Gastroesophageal sphincter (tissue), 4 donors: ENCODE measurements at regions not wholly inside any gene's neighbourhood (a gene's known extent, or its start where the extent isn't known, plus 50 kb on each side); places are given as distances from the start of the nearest gene placed in this dataset.

Experiments used
- ATAC-seq: fragments of 150-250 bp; one replicate; pipeline ENCODE4 v1.9.1; 2016; ENCODE audit warnings: mild to moderate bottlenecking, moderate library complexity
- H3K27ac ChIP-seq, 4 donors: fragments of 200-600 bp; sonication (generic) in 3 of 4; 1 replicate in 3 of 4; 2 replicates in 1 of 4; pipeline ENCODE4 v1.5.1; 2016 to 2019
- H3K27me3 ChIP-seq: fragments of 200-600 bp; sonication (generic); one replicate; pipeline ENCODE4 v1.5.1; 2019
- H3K36me3 ChIP-seq, 2 donors: fragments of 200-600 bp; sonication (generic); one replicate each; pipeline ENCODE4 v1.5.1; 2019; ENCODE audit warnings: control low read depth in 1 of 2
- H3K4me1 ChIP-seq, 3 donors: fragments of 200-600 bp; sonication (generic); 1 replicate in 2 of 3; 2 replicates in 1 of 3; pipeline ENCODE4 v1.5.1; 2016 to 2019; ENCODE audit warnings: control low read depth in 2 of 3
- H3K4me3 ChIP-seq, 2 donors: fragments of 200-600 bp; sonication (generic); one replicate each; pipeline ENCODE4 v1.5.1; 2019; ENCODE audit warnings: mild to moderate bottlenecking in 1 of 2, moderate library complexity in 1 of 2
- H3K9me3 ChIP-seq, 3 donors: fragments of 200-600 bp; sonication (generic); one replicate each; pipeline ENCODE4 v1.5.1; 2017 to 2019; ENCODE audit warnings: control low read depth in 2 of 3
- EP300 ChIP-seq: sonication (generic); formaldehyde crosslinking; IDR thresholded peaks from one replicate; pipeline ENCODE4 v1.6.1; 2017; ENCODE audit warnings: antibody characterized with exemption, mild to moderate bottlenecking
- POLR2A ChIP-seq, 2 donors: fragments of 450-650 bp; IDR thresholded peaks; one replicate each; pipeline ENCODE4 v1.6.1; 2017; ENCODE audit warnings: antibody characterized with exemption in 2 of 2, mild to moderate bottlenecking in 2 of 2, moderate library complexity in 1 of 2
- POLR2AphosphoS5 ChIP-seq: sonication (generic); formaldehyde crosslinking; IDR thresholded peaks from one replicate; pipeline ENCODE4 v1.6.1; 2017; ENCODE audit warnings: antibody characterized with exemption
- WGBS, 2 donors: methylation state at CpG; one replicate each; pipeline ENCODE4 v1.1.5; 2018; ENCODE audit warnings: low coverage in 1 of 2; 5-methylcytosine and 5-hydroxymethylcytosine counted together
- TF ChIP-seq, protein P1 (sequence below), 4 experiments: fragments of 200-600 bp in 2 of 4; fragments of 450-650 bp in 2 of 4; sonication (generic) in 1 of 4; IDR thresholded peaks; one replicate each; pipeline ENCODE4 v1.5.1; 2017 to 2019; ENCODE audit warnings: antibody characterized with exemption in 4 of 4, mild to moderate bottlenecking in 2 of 4, moderate library complexity in 2 of 4

- ATAC-seq = no peak
- no peaks in the 10 kb centered on the region for H3K27me3 ChIP-seq
- H3K4me3 ChIP-seq = no peak overlapping the region
- H3K4me1 ChIP-seq = peaks cover 0 to 13% (median 0%) of the 10 kb centered on the region in 3 donors
- TF ChIP-seq POLR2AphosphoS5 (no peak), EP300 (no peak), POLR2A (IDR thresholded peaks at IDR 0.05) (no peak)
- TF ChIP-seq, protein P1, sequence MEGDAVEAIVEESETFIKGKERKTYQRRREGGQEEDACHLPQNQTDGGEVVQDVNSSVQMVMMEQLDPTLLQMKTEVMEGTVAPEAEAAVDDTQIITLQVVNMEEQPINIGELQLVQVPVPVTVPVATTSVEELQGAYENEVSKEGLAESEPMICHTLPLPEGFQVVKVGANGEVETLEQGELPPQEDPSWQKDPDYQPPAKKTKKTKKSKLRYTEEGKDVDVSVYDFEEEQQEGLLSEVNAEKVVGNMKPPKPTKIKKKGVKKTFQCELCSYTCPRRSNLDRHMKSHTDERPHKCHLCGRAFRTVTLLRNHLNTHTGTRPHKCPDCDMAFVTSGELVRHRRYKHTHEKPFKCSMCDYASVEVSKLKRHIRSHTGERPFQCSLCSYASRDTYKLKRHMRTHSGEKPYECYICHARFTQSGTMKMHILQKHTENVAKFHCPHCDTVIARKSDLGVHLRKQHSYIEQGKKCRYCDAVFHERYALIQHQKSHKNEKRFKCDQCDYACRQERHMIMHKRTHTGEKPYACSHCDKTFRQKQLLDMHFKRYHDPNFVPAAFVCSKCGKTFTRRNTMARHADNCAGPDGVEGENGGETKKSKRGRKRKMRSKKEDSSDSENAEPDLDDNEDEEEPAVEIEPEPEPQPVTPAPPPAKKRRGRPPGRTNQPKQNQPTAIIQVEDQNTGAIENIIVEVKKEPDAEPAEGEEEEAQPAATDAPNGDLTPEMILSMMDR (IDR thresholded peaks at IDR 0.05) = no peak
- 26 to 29% methylated on average over 1 of the region's 1 CpG for WGBS, 2 donors
- no peak overlapping the region for H3K27ac ChIP-seq
- no peaks in the 10 kb centered on the region for H3K9me3 ChIP-seq
- no peaks in the 10 kb centered on the region for H3K36me3 ChIP-seq
These were observed 454.9 kb upstream of the JARID2 start for GRCh38 chr6:14790976-14791375.

GRCh38 chr6:14791526-14791925 lies 454.3 kb upstream of the JARID2 start:
- ATAC-seq = no peak
- no peaks in the 10 kb centered on the region for H3K36me3 ChIP-seq
- TF ChIP-seq EP300 = no peak
- no peak for TF ChIP-seq POLR2AphosphoS5
- TF ChIP-seq, protein P1 (IDR thresholded peaks at IDR 0.05) = no peak
- TF ChIP-seq POLR2A (IDR thresholded peaks at IDR 0.05) = no peak
- H3K4me3 ChIP-seq = no peak overlapping the region
- 68 to 95% methylated on average over 2 of the region's 2 CpGs for WGBS, 2 donors
- H3K9me3 ChIP-seq = no peaks in the 10 kb centered on the region
- H3K4me1 ChIP-seq = peaks cover 0 to 13% (median 0%) of the 10 kb centered on the region in 3 donors
- no peaks in the 10 kb centered on the region for H3K27me3 ChIP-seq
- H3K27ac ChIP-seq = no peak overlapping the region

DNA sequence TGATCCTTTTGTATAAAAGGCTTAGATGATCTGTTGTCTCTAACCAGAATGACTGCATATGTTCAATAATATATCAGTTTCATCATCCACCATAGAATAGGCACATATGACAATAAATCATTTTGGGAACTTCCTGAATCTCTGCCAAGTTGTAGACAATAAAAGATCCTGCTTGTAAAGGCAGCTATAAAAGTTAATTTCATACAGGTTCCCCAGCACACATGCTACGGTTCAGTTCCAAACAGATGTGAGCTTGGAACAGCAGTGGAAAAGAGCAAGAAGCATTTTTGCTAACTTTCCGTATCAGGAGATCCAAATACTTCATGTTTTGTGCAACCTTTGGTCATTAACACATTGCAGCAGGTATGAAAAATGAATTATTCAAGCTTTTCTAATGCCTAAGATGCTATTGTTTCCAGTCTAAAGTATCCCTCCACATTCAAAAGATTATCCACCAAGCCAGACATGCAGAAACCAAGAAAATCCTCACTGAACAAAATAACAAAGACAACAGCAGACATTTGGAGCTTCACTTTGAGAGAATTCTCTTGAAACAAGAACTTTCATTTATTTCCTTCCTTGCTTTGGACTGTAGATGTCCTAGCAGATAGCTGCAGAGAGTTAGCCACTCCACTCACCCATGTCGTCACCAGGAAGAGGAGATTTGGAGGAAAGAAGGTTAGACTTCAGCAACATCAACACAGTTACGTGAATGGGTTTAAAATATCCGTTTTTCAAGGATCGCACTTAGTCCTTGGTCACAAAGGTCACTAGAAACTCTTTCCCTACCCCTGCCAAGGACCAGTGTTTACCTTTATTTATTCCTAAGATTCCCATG lies 453.5 kb upstream of the JARID2 start:
- H3K4me1 ChIP-seq = peaks cover 0 to 13% (median 0%) of the 10 kb centered on the region in 3 donors
- no peak overlapping the region for H3K4me3 ChIP-seq
- H3K9me3 ChIP-seq = no peaks in the 10 kb centered on the region
- no peak for ATAC-seq
- WGBS, 2 donors = 77 to 80% methylated on average over 6 of the region's 6 CpGs
- H3K27ac ChIP-seq = no peak overlapping the region
- no peaks in the 10 kb centered on the region for H3K27me3 ChIP-seq
- TF ChIP-seq POLR2AphosphoS5 (no peak), EP300 (no peak), POLR2A (IDR thresholded peaks at IDR 0.05) (no peak)
- TF ChIP-seq, protein P1 (IDR thresholded peaks at IDR 0.05) = no peak
- H3K36me3 ChIP-seq = no peaks in the 10 kb centered on the region

DNA sequence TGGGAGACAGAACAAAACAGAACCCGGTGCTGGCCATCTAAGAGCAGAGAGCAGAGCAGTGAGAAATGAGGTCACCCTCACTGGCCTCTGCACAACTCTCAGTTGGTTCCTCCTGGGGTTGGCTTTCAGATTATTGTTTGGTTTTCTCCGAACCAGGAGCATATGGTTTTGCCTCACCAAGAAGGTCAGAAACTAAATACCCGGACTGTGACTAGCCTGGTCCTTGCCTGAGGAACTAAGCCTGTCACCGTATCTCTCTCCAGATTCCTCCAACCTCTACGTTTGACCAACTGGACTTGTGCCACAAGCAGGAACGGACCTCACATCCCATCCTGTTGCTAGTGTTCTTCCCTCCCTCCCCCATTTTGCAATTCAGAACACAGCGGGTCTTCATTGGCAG lies 450.4 kb upstream of the JARID2 start:
- no peak overlapping the region for H3K27ac ChIP-seq
- H3K36me3 ChIP-seq = no peaks in the 10 kb centered on the region
- no peak overlapping the region for H3K4me3 ChIP-seq
- no peak for ATAC-seq
- no peaks in the 10 kb centered on the region for H3K9me3 ChIP-seq
- 94 to 99% methylated on average over 7 of the region's 7 CpGs for WGBS, 2 donors
- H3K27me3 ChIP-seq = no peaks in the 10 kb centered on the region
- TF ChIP-seq EP300 = no peak
- TF ChIP-seq, protein P1 (IDR thresholded peaks at IDR 0.05) = no peak
- TF ChIP-seq POLR2A (IDR thresholded peaks at IDR 0.05) = no peak
- no peak for TF ChIP-seq POLR2AphosphoS5
- H3K4me1 ChIP-seq = peaks cover 0 to 17% (median 0%) of the 10 kb centered on the region in 3 donors
